HG03432 (cell line): ENCODE measurements at regions not wholly inside any gene's neighbourhood (a gene's known extent, or its start where the extent isn't known, plus 50 kb on each side); places are given as distances from the start of the nearest gene placed in this dataset.

ENCODE experiments used
- ATAC-seq: cut with Tn5 transposase; IDR thresholded peaks from one replicate; pipeline ENCODE4 v1.9.1; 2021; ENCODE audit warnings: mild to moderate bottlenecking, moderate library complexity; ENCODE audit not compliant: unreplicated experiment

- ATAC-seq, result no peak
Measured at GRCh38 chr21:35258521-35258920, 209.4 kb upstream of the RUNX1 start.

GRCh38 chr21:35257413-35257812, 208.3 kb upstream of the RUNX1 start:
- ATAC-seq, result no peak

- ATAC-seq, result no peak
Measured at GRCh38 chr21:35256468-35256988, 207.4 kb upstream of the RUNX1 start.

GRCh38 chr21:35254765-35255138, 205.7 kb upstream of the RUNX1 start:
- no peak for ATAC-seq

- ATAC-seq, result no peak
Measured at GRCh38 chr21:35254006-35254764, 205.1 kb upstream of the RUNX1 start.

- ATAC-seq, result no peak
Measured at GRCh38 chr21:35252831-35253230, 203.7 kb upstream of the RUNX1 start.

- ATAC-seq, result no peak
Measured at GRCh38 chr21:35249636-35250035, 200.5 kb upstream of the RUNX1 start.

GRCh38 chr21:35245879-35246278, 196.8 kb upstream of the RUNX1 start:
- no peak for ATAC-seq

- no peak for ATAC-seq
Measured at GRCh38 chr21:35244514-35244913, 195.4 kb upstream of the RUNX1 start.

GRCh38 chr21:35243171-35243570, 194.1 kb upstream of the RUNX1 start:
- ATAC-seq, result no peak

- ATAC-seq, result no peak
Measured at GRCh38 chr21:35239811-35240219, 190.7 kb upstream of the RUNX1 start.

GRCh38 chr21:35238119-35238518, 189.0 kb upstream of the RUNX1 start:
- no peak for ATAC-seq

- ATAC-seq, result no peak
Measured at GRCh38 chr21:35237287-35237686, 188.2 kb upstream of the RUNX1 start.

GRCh38 chr21:35236090-35236489, 187.0 kb upstream of the RUNX1 start:
- ATAC-seq, result peak; percentile 54

- ATAC-seq, result no peak
Measured at GRCh38 chr21:35234725-35235124, 185.6 kb upstream of the RUNX1 start.

GRCh38 chr21:35233756-35234155, 184.7 kb upstream of the RUNX1 start:
- ATAC-seq, result no peak

GRCh38 chr21:35232545-35233176, 183.6 kb upstream of the RUNX1 start:
- ATAC-seq, result no peak

- no peak for ATAC-seq
Measured at GRCh38 chr21:35231090-35231489, 182.0 kb upstream of the RUNX1 start.

GRCh38 chr21:35229290-35229689, 180.2 kb upstream of the RUNX1 start:
- no peak for ATAC-seq

- ATAC-seq, result peak; percentile 31
Measured at GRCh38 chr21:35227786-35228185, 178.7 kb upstream of the RUNX1 start.

- ATAC-seq, result peak; percentile 75
Measured at GRCh38 chr21:35226968-35227744, 178.1 kb upstream of the RUNX1 start.

GRCh38 chr21:35226328-35226727, 177.2 kb upstream of the RUNX1 start:
- no peak for ATAC-seq
